HCT116 (cell line): ENCODE measurements at regions not wholly inside any gene's neighbourhood (a gene's known extent, or its start where the extent isn't known, plus 50 kb on each side); places are given as distances from the start of the nearest gene placed in this dataset.

Experiments
- ATAC-seq: fragments of 200-7000 bp; cut with Tn5 transposase; 2 replicates; pipeline ENCODE4 v1.9.1; 2020; ENCODE audit warnings: mild to moderate bottlenecking, moderate library complexity
- BruUV-seq: library from RNA; stranded (reverse); fragments of 400-500 nt; replicated peaks from 2 replicates; lab custom pipeline; 2021; lab: Mats Ljungman, UMichigan
- CTCF ChIA-PET: fragments of 300-600 bp; sonication (Branson Sonifier 250); formaldehyde crosslinking; loops from one replicate; lab custom pipeline; 2021; ENCODE audit warnings: antibody characterized with exemption; lab: Charles Lee
- POLR2A ChIA-PET: fragments of 300-600, 350-600 bp; sonication (Branson Sonifier 250); formaldehyde crosslinking; loops from one replicate; lab custom pipeline; 2021; ENCODE audit warnings: antibody characterized with exemption; lab: Charles Lee
- RAD21 ChIA-PET, 2 experiments: fragments of 300-600 bp; sonication (Branson Sonifier 250); formaldehyde crosslinking; loops; one replicate each; lab custom pipeline; 2023; ENCODE audit warnings: low total read pairs in 2 of 2; ENCODE audit not compliant: uncharacterized antibody in 2 of 2, unreplicated experiment in 2 of 2, low non-redundant PET in 1 of 2; lab: Charles Lee
- DNase-seq: peaks from one replicate; pipeline ENCODE4 v3.0.0-alpha.2; 2010; ENCODE audit warnings: low read depth, low spot score
- H2AFZ ChIP-seq: fragments of 200-600 bp; shearing (Covaris generic), sonication (generic); 2 replicates; pipeline ENCODE4 v1.6.1; 2017; ENCODE audit warnings: low read depth, mixed run types, mixed read lengths, antibody characterized with exemption, low read length; ENCODE audit not compliant: poor library complexity, severe bottlenecking
- H3K27ac ChIP-seq: 2 replicates; pipeline ENCODE4 v1.5.1; 2012; ENCODE audit warnings: low read depth, low read length
- H3K27me3 ChIP-seq: fragments of 200-600 bp; sonication (generic); 2 replicates; pipeline ENCODE4 v1.6.1; 2016; ENCODE audit warnings: mixed run types, low read length, mixed read lengths; ENCODE audit not compliant: insufficient read depth
- H3K36me3 ChIP-seq, 2 experiments: fragments of 200-500 bp in 1 of 2; fragments of 200-600 bp in 1 of 2; sonication (Bioruptor generic) in 1 of 2; sonication (generic) in 1 of 2; 2 replicates each; pipeline versions ENCODE4 v1.5.1 to v1.6.1; 2014 to 2016; ENCODE audit warnings: low read length in 2 of 2, inconsistent platforms in 1 of 2, mixed read lengths in 1 of 2, mixed run types in 1 of 2; ENCODE audit not compliant: insufficient read depth in 2 of 2, control insufficient read depth in 1 of 2
- H3K4me1 ChIP-seq, 2 experiments: fragments of 200-600 bp in 1 of 2; sonication (generic) in 1 of 2; 2 replicates each; pipeline versions ENCODE4 v1.5.1 to v1.6.1; 2012 to 2017; ENCODE audit warnings: low read length in 2 of 2, inconsistent platforms in 1 of 2, mild to moderate bottlenecking in 1 of 2, mixed read lengths in 1 of 2, mixed run types in 1 of 2, moderate library complexity in 1 of 2; ENCODE audit not compliant: insufficient read depth in 2 of 2, control insufficient read depth in 1 of 2
- H3K4me2 ChIP-seq: fragments of 200-600 bp; sonication (generic); 2 replicates; pipeline ENCODE4 v1.6.1; 2017; ENCODE audit warnings: mixed run types, low read length, mixed read lengths
- H3K4me3 ChIP-seq, 2 experiments: fragments of 200-600 bp in 1 of 2; sonication (generic) in 1 of 2; replicated peaks in 1 of 2; 2 replicates each; pipeline ENCODE4 v1.5.1; 2011 to 2016; ENCODE audit warnings: low read length in 2 of 2, control low read depth in 1 of 2, low read depth in 1 of 2, mild to moderate bottlenecking in 1 of 2, mixed read lengths in 1 of 2, mixed run types in 1 of 2
- H3K79me2 ChIP-seq: fragments of 200-600 bp; sonication (generic); 2 replicates; pipeline ENCODE4 v1.6.1; 2017; ENCODE audit warnings: mild to moderate bottlenecking, mixed run types, low read length, moderate library complexity, mixed read lengths; ENCODE audit not compliant: insufficient read depth
- H3K9ac ChIP-seq: fragments of 200-600 bp; sonication (generic); 2 replicates; pipeline ENCODE4 v1.6.1; 2016; ENCODE audit warnings: low read length, mixed read lengths
- H3K9me2 ChIP-seq: fragments of 200-600 bp; sonication (generic), shearing (Covaris generic); 2 replicates; pipeline ENCODE4 v1.6.1; 2017; ENCODE audit warnings: mixed run types, mild to moderate bottlenecking, moderate library complexity; ENCODE audit not compliant: insufficient read depth
- H3K9me3 ChIP-seq, 2 experiments: fragments of 200-500 bp in 1 of 2; fragments of 200-600 bp in 1 of 2; sonication (Bioruptor generic) in 1 of 2; sonication (generic) in 1 of 2; 2 replicates each; pipeline ENCODE4 v1.6.1; 2014 to 2017; ENCODE audit warnings: low read length in 2 of 2, mixed read lengths in 2 of 2, inconsistent platforms in 1 of 2, low read depth in 1 of 2, mild to moderate bottlenecking in 1 of 2, mixed run types in 1 of 2, moderate library complexity in 1 of 2; ENCODE audit not compliant: control insufficient read depth in 1 of 2, insufficient read depth in 1 of 2
- H4K20me1 ChIP-seq: fragments of 200-600 bp; sonication (generic), shearing (Covaris generic); 2 replicates; pipeline ENCODE4 v1.6.1; 2017; ENCODE audit warnings: mixed run types, mild to moderate bottlenecking, moderate library complexity; ENCODE audit not compliant: insufficient read depth
- EGR1 ChIP-seq: IDR thresholded peaks from 2 replicates; pipeline ENCODE4 v1.6.1; 2012; ENCODE audit warnings: low read depth
- EZH2 ChIP-seq: fragments of 200-600 bp; sonication (generic); IDR thresholded peaks from 2 replicates; pipeline ENCODE4 v1.6.1; 2017; ENCODE audit warnings: antibody characterized with exemption, mixed run types
- POLR2AphosphoS5 ChIP-seq: IDR thresholded peaks from 2 replicates; pipeline ENCODE4 v1.6.1; 2011; ENCODE audit warnings: mild to moderate bottlenecking, low read depth, low read length, moderate library complexity
- SP1 ChIP-seq: IDR thresholded peaks from 2 replicates; pipeline ENCODE4 v1.6.1; 2012; ENCODE audit warnings: low read depth
- YY1 ChIP-seq: IDR thresholded peaks from 2 replicates; pipeline ENCODE4 v1.6.1; 2011; ENCODE audit warnings: low read length, low read depth, moderate library complexity, mild to moderate bottlenecking; ENCODE audit not compliant: insufficient replicate concordance; ENCODE audit errors: extremely low read depth
- intact Hi-C: fragments of 100-400 bp; cut with micrococcal nuclease; formaldehyde crosslinking; loops from 2 replicates; pipeline ENCODE4 v1.10.0; 2022
- TF ChIP-seq, protein P1 (sequence below): IDR thresholded peaks from 2 replicates; pipeline ENCODE4 v1.6.1; 2012; ENCODE audit warnings: low read depth

DNA sequence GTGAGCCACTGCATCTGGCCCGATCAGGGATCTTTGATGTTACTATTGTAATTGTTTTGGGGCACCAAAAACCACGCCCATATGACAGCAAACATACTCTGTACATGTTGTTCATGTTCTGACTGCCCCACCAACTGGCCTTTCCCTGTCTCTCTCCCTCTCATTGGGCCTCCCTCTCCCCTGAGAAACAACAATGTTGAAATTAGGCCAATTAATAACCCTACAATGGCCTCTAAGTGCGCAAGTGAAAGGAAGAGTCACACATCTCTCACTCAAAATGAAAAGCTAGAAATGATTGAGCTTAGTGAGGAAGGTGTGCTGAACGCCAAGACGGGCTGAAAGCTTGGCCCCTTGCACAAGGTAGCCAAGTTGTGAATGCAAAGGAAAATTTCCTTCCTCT lies 50.3 kb upstream of the SDK1 start:
- no peak overlapping the region for H3K4me3 ChIP-seq
- no peak overlapping the region for H3K27ac ChIP-seq
- CTCF ChIA-PET: no interaction called here
- H3K9me3 ChIP-seq: peaks cover 0 to 3% of the 10 kb centered on the region in 2 experiments; a peak in 1 of 4 replicates
- H4K20me1 ChIP-seq: no peaks in the 10 kb centered on the region
- no peaks in the 10 kb centered on the region for H3K9me2 ChIP-seq
- no peak for TF ChIP-seq EZH2
- no peak for TF ChIP-seq SP1
- no peak for TF ChIP-seq EGR1
- TF ChIP-seq YY1: no peak
- TF ChIP-seq, protein P1, sequence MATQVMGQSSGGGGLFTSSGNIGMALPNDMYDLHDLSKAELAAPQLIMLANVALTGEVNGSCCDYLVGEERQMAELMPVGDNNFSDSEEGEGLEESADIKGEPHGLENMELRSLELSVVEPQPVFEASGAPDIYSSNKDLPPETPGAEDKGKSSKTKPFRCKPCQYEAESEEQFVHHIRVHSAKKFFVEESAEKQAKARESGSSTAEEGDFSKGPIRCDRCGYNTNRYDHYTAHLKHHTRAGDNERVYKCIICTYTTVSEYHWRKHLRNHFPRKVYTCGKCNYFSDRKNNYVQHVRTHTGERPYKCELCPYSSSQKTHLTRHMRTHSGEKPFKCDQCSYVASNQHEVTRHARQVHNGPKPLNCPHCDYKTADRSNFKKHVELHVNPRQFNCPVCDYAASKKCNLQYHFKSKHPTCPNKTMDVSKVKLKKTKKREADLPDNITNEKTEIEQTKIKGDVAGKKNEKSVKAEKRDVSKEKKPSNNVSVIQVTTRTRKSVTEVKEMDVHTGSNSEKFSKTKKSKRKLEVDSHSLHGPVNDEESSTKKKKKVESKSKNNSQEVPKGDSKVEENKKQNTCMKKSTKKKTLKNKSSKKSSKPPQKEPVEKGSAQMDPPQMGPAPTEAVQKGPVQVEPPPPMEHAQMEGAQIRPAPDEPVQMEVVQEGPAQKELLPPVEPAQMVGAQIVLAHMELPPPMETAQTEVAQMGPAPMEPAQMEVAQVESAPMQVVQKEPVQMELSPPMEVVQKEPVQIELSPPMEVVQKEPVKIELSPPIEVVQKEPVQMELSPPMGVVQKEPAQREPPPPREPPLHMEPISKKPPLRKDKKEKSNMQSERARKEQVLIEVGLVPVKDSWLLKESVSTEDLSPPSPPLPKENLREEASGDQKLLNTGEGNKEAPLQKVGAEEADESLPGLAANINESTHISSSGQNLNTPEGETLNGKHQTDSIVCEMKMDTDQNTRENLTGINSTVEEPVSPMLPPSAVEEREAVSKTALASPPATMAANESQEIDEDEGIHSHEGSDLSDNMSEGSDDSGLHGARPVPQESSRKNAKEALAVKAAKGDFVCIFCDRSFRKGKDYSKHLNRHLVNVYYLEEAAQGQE: no peak
- no peak for TF ChIP-seq POLR2AphosphoS5
- TF ChIP-seq, all 23 proteins: peak for 0
- Histone ChIP-seq H3K79me2 (no peaks in the 10 kb centered on the region), H3K36me3 (no peaks in the 10 kb centered on the region), H2AFZ (no peak overlapping the region), H3K4me1 (no peaks in the 10 kb centered on the region), H3K4me2 (no peak overlapping the region), H3K27me3 (peaks cover 7% of the 10 kb centered on the region; the same call in 1 of the 2 replicates), H3K9ac (no peak overlapping the region)
- POLR2A ChIA-PET: no interaction called here
- DNase-seq (no peak), ATAC-seq (no peak)
- no TSS peak for BruUV-seq
- intact Hi-C loops: no loop called here
- RAD21 ChIA-PET: no interaction called here
